HAP-1 (cell line): ENCODE measurements at regions not wholly inside any gene's neighbourhood (a gene's known extent, or its start where the extent isn't known, plus 50 kb on each side); places are given as distances from the start of the nearest gene placed in this dataset.

Experiments
- DNase-seq, 2 experiments: peaks; one replicate each; pipeline ENCODE4 v3.0.0-alpha.2; 2016 to 2020; ENCODE audit warnings: low spot score in 2 of 2
- H3K27me3 ChIP-seq: fragments of 250-450 bp; sonication (Bioruptor Pico); 2 replicates; pipeline ENCODE4 v1.5.1; 2020; ENCODE audit warnings: low read depth, mild to moderate bottlenecking, moderate library complexity
- H3K36me3 ChIP-seq: fragments of 250-450 bp; sonication (Bioruptor Pico); replicated peaks from 2 replicates; pipeline ENCODE4 v1.5.1; 2020; ENCODE audit warnings: mild to moderate bottlenecking
- H3K4me1 ChIP-seq: fragments of 250-450 bp; sonication (Bioruptor Pico); 2 replicates; pipeline ENCODE4 v1.5.1; 2020; ENCODE audit warnings: mild to moderate bottlenecking
- H3K4me3 ChIP-seq: fragments of 250-450 bp; sonication (Bioruptor Pico); 2 replicates; pipeline ENCODE4 v1.5.1; 2020; ENCODE audit warnings: mild to moderate bottlenecking, moderate library complexity
- H3K9me3 ChIP-seq: fragments of 250-450 bp; sonication (Bioruptor Pico); 2 replicates; pipeline ENCODE4 v1.5.1; 2020; ENCODE audit warnings: mild to moderate bottlenecking, moderate library complexity
- in situ Hi-C: fragments of 300-500 bp; cut with MboI; formaldehyde crosslinking; loops from 3 replicates; pipeline ENCODE4 v1.14.3; 2020; ENCODE audit warnings: low sequenced_read_pairs, inconsistent platforms, mixed read lengths

DNA sequence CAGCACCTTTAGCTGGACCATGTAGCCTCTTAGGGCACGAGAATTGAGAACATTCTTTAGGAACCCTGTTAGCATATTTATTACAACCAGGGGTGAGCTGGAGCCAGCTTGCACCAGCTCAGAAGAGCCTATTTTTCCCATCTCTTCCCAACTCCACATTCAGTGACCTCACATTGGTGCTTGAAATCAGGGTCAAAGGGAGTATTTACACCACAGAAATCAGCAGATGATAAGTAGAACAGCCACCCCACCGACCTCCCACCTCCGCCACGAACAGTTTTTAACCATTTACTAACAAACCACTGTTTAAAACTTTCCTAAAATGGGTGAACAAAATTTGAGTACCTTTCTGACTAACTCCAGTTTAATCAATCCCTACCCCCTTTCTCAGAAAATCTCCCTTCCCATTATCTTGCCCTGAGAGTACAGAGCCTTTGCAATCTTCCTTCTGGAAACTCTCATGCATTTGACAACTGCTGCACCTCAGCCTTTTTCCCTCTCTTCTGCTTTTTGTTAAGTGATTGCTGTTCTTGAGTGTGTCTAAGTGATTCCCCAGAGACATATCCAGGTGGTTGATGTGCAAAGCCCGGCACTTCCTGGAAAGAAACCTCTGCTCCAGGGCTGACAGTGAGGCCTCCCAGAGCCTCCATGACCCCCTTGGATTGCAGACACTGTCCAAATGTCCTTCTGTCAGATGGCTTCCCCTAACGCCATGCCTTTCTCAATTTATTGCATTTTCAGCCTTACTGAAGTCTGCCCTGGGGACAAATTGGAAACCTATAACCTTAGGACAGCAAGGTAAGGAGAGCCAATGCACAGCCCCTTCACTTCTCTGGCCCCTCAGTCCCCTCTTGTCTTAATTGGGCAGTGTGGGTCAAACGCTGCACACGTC, 389.5 kb upstream of the TNP1 start:
- Histone ChIP-seq H3K9me3 (no peaks in the 10 kb centered on the region), H3K4me1 (peaks cover 24% of the 10 kb centered on the region), H3K36me3 (no peaks in the 10 kb centered on the region), H3K4me3 (no peak overlapping the region), H3K27me3 (no peaks in the 10 kb centered on the region)
- no peak for DNase-seq
- in situ Hi-C loops: no loop called here

DNA sequence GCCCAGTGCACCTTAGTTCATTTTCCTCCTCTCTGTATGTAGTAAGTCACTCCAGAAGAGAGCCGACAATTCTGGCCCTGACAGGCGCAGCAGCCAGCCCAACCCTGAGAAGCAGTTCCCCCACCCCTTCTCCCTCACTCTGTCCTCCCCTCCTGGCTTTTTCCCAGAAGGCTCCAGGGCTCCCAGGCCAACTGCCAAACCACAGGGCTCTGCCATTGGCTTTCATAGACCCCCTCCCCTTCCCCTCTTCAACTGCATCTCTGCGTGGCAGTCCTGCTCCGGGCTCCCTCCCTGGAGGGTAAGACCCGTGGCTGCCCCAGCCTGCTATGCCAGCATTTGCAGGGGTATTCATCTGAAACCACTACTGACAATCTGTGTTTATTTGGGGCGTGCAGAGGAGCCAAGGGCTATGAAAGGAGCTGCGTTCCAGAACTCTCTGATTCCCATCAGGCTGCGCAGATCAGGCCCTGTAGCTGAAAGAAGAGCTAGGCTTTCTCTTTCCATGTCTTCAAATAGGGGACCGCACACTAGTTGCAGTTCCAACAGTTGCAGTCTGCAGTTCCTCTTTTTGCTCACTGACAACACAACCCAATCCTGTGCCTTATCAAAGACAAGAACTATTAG, 388.6 kb upstream of the TNP1 start:
- in situ Hi-C loops: no loop called here
- Histone ChIP-seq H3K36me3 (no peaks in the 10 kb centered on the region), H3K27me3 (no peaks in the 10 kb centered on the region), H3K9me3 (no peaks in the 10 kb centered on the region), H3K4me3 (no peak overlapping the region), H3K4me1 (peaks cover 24% of the 10 kb centered on the region)
- peak in 1 of 2 experiments; percentile 51 for DNase-seq

DNA sequence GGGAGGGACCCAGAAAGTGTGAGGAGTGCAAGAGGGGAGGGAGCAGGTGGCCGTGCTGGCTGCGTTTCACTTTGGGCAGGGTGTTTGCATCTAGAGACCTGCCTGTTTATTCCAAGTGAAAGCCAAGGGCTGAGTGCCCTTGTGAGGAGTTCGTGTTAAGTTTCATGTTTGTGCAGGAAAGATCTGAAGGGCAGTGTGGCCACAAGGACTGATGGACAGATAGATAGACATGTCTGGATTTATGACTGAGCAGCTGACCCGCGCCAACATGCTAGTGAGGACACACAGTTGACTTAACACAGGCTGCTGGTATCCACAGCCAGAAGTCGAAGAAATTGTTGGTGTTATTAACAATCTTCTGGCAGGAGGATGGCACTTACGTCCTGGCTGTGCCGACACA, 387.6 kb upstream of the TNP1 start:
- Histone ChIP-seq H3K4me1 (peaks cover 24% of the 10 kb centered on the region), H3K27me3 (no peaks in the 10 kb centered on the region), H3K9me3 (no peaks in the 10 kb centered on the region), H3K4me3 (no peak overlapping the region), H3K36me3 (no peaks in the 10 kb centered on the region)
- in situ Hi-C loops: no loop called here
- no peak for DNase-seq

DNA sequence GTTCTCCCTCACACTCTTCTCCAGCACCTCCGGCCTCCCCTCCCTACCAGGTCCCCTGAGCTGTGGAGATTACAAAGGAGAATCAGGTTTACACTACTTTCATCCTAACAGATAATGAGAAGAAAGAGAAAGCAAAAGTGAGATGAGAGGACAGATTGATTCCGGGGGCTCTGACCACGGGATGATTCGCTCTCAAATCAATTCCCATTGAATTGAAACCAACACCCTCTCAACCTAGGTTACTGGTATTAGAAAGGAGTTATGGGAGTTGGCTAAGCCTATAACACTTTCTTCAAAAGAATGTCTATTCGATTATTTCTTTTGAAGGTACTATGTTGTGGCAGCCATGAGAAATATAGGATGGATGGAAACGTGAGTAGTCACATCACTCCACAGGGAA, 386.2 kb upstream of the TNP1 start:
- Histone ChIP-seq H3K4me3 (no peak overlapping the region), H3K4me1 (peaks cover 23% of the 10 kb centered on the region), H3K9me3 (no peaks in the 10 kb centered on the region), H3K36me3 (no peaks in the 10 kb centered on the region), H3K27me3 (no peaks in the 10 kb centered on the region)
- in situ Hi-C loops: no loop called here
- no peak for DNase-seq

DNA sequence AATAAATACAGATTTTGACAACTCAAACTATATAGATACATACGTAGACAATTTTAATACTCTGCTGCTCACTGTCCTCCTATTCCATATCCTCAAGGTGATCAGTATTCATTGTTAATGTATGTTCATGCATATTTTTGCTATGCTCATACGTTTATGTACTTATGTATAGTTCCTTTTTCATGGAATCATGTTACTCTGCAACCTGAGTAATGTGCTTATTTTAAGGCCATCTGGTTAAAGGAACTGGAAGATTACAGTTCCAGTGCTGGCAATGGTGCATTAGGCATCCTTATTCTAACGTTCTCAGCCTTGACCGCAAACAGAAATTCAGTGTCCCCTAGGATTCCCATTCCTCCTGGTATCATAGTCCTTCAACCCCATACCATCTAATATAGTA, 385.0 kb upstream of the TNP1 start:
- peaks cover 16% of the 10 kb centered on the region for H3K4me1 ChIP-seq
- H3K4me3 ChIP-seq: no peak overlapping the region
- no peaks in the 10 kb centered on the region for H3K36me3 ChIP-seq
- no peaks in the 10 kb centered on the region for H3K9me3 ChIP-seq
- H3K27me3 ChIP-seq: no peaks in the 10 kb centered on the region
- in situ Hi-C loops: no loop called here
- DNase-seq: no peak

DNA sequence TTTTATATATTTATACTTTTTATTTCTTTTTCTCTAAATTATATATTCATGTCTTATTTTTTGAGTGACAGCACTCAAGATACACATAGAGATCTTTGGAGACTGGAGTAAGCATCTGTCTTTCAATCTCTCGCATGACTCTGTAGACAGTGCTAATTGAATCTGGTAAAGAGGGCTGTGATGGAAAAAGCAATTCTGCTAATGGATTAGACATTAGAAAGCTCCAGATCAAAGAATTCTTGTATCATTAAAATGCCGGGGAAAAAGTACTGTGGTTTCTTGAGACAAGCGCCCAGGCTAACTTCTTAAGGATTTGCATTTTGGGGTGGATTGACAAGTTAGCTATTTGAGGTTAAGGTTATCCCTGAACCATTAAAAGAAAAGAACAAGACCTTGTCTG, 383.1 kb upstream of the TNP1 start:
- no peaks in the 10 kb centered on the region for H3K27me3 ChIP-seq
- peaks cover 8% of the 10 kb centered on the region for H3K4me1 ChIP-seq
- no peak for DNase-seq
- no peak overlapping the region for H3K4me3 ChIP-seq
- in situ Hi-C loops: no loop called here
- H3K36me3 ChIP-seq: no peaks in the 10 kb centered on the region
- no peaks in the 10 kb centered on the region for H3K9me3 ChIP-seq

DNA sequence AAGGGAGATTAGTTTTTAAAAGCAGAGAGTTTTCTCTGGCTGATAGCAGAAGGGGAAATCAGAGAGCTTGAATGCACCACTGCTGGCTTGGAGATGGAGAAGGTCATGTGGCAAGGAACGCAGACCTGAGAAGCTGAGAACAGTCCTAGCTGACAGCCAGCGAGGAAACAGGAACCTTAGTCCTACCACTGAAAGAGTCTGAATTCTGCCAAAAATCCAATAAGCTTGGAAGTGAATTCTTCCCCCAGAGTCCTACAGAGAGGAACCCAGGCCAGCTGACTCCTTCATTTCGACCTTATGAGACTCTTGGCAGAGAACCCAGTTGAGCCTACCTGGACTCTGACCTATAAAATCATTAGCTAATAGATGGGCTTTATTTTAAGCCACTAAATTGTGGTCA, 371.9 kb upstream of the TNP1 start:
- no peaks in the 10 kb centered on the region for H3K27me3 ChIP-seq
- no peaks in the 10 kb centered on the region for H3K36me3 ChIP-seq
- no peaks in the 10 kb centered on the region for H3K9me3 ChIP-seq
- no peak overlapping the region for H3K4me3 ChIP-seq
- H3K4me1 ChIP-seq: no peaks in the 10 kb centered on the region; the same call in 1 of the 2 replicates
- in situ Hi-C loops: no loop called here
- DNase-seq: no peak

DNA sequence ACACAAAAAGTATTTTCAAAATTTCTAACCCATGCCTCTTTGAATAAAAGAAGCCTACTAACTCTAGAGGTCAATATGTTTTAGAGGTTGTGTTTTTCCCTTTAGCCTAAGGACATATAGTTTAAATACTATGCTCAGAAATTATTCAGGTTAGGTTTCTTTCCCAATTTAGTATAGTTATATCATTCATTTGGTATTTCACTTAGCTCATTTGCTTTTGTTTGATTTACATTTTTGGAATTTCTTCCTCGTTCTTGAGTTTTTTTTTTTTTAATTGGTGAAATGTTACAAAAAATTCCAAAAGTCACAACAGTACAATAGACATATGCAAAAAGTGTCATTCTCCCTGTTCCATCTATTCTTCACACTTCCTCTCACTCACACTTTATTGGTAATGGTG, 371.3 kb upstream of the TNP1 start:
- H3K9me3 ChIP-seq: no peaks in the 10 kb centered on the region
- no peak for DNase-seq
- in situ Hi-C loops: no loop called here
- no peak overlapping the region for H3K4me3 ChIP-seq
- H3K36me3 ChIP-seq: no peaks in the 10 kb centered on the region
- no peaks in the 10 kb centered on the region; the same call in 1 of the 2 replicates for H3K4me1 ChIP-seq
- no peaks in the 10 kb centered on the region for H3K27me3 ChIP-seq

DNA sequence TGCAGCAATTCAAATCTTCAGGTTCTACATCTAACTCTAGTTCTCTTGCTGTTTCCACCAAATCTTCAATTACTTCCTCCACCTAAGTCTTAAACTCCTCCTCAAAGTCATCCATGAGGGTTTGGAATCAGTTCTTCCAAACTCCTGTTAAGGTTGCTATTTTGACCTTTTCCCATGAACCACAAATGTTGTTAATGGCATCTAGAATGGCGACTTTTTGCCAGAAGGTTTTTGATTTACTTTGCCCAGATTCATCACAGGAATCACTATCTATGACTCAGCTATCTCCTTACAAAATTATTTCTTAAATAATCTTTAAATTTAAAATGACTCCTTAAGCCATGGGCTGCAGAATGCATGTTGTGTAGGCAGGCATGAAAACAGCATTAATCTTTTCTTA, 368.9 kb upstream of the TNP1 start:
- Histone ChIP-seq H3K4me1 (no peaks in the 10 kb centered on the region; the same call in 1 of the 2 replicates), H3K36me3 (no peaks in the 10 kb centered on the region), H3K9me3 (no peaks in the 10 kb centered on the region), H3K27me3 (no peaks in the 10 kb centered on the region), H3K4me3 (no peak overlapping the region)
- no peak for DNase-seq
- in situ Hi-C loops: no loop called here

DNA sequence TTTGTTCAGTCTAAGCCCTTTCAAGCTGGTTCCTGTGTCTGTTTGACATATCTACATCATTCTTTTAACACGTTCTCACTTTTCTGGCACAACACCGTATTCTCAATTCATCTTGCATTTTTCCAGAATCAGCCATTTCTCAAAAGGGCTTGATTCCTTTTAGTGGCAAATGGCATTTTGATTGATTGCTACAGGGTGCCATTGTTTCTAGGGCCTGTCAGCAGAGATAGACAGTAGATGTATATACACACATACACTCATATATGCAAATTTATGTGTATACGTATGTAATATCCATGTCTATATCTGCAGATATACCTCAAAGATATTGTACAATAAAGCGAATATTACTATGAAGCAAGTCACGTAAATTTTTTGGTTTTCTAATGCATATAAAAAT, 367.9 kb upstream of the TNP1 start:
- no peaks in the 10 kb centered on the region for H3K9me3 ChIP-seq
- H3K4me1 ChIP-seq: peaks cover 2% of the 10 kb centered on the region; the same call in 1 of the 2 replicates
- no peak overlapping the region for H3K4me3 ChIP-seq
- no peaks in the 10 kb centered on the region for H3K36me3 ChIP-seq
- no peak for DNase-seq
- in situ Hi-C loops: no loop called here
- no peaks in the 10 kb centered on the region for H3K27me3 ChIP-seq

DNA sequence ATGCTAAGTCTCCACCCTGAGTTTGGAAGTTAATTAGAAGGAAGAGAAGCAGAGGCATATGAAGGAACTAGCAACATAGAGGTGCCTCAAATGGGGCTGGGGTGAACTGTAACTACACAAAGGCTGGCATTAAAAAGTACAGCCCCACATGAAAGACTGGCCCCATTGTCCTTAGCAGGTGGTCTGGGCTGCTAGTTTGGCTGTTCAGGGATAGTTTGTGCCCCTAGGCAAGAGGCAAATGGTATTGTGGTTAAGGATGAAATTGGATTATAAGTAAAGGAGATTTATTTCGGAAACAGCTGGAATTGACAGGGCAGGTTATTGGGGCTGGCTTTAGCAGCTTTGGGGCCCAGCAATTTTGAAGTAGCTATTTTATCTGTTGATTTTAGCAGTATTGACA, 365.7 kb upstream of the TNP1 start:
- Histone ChIP-seq H3K4me3 (no peak overlapping the region), H3K4me1 (peaks cover 2% of the 10 kb centered on the region; the same call in 1 of the 2 replicates), H3K27me3 (no peaks in the 10 kb centered on the region), H3K9me3 (no peaks in the 10 kb centered on the region), H3K36me3 (no peaks in the 10 kb centered on the region)
- no peak for DNase-seq
- in situ Hi-C loops: no loop called here

DNA sequence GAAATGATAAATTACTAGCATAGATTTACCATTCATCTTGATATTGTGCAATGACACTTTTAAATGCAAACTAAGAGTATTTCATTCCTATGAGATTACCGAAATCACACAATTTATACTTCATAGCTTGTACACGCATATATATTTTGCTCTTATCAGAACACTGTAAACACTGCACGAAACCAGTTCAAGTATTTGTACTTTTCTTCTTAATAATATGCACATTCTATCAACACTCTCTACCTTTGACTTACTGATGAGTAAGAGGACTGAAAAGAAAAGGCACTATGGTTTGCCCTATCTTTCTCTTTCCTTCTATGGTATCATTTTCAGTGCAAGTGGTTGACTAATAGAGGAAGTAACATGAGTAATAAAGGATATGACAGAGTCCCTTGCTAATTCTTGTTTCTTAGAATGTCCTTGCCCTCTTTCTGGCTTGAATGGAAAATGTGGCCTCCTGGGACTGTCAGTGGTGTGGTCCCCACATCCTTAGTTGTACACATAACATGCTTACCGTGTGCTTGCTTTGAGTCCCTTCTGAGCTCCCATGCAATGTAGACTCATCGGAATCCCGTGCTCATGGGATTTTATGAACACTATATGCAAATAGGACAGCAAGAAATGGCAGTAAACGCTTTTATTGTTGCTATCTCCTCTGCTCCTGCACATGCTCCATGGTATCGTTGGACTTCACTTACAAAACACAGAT, 363.5 kb upstream of the TNP1 start:
- in situ Hi-C loops: no loop called here
- Histone ChIP-seq H3K36me3 (no peaks in the 10 kb centered on the region), H3K9me3 (no peaks in the 10 kb centered on the region), H3K27me3 (no peaks in the 10 kb centered on the region), H3K4me3 (no peak overlapping the region), H3K4me1 (peaks cover 2% of the 10 kb centered on the region; the same call in 1 of the 2 replicates)
- DNase-seq: no peak

DNA sequence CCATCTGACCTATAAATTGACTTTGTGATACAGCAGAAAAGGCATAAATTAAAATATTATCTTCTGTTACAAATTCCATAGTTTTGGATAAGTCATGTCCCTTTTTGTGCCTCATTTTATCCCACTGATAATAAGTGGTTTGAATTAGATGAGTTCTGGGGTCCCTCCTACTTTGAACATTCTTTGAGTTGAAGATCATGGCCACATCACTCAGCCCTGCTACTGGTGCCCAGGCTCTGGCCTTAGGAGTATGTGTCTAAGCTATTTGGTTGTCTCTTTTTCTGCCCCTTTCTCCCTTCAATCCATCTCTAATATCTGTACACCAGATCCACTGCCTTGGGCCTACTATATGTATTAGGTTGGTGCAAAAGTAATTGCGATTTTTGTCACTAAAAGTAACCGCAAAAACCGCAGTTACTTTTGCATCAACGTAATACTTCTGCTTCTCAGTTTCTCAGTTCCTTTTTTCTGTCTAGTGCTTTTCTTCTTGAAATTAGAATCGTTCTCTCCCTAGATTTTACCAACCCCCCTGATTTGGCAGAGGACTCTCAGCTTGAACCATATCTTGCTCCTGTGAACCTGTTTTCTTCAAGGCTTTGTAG, 362.5 kb upstream of the TNP1 start:
- DNase-seq: no peak
- in situ Hi-C loops: no loop called here
- Histone ChIP-seq H3K4me3 (no peak overlapping the region), H3K4me1 (0 out of 2 replicates have a peak, but pooled peaks cover 2% of the 10 kb centered on the region), H3K27me3 (no peaks in the 10 kb centered on the region), H3K36me3 (no peaks in the 10 kb centered on the region), H3K9me3 (no peaks in the 10 kb centered on the region)
